Lung (tissue), 11 donors: ENCODE measurements at regions not wholly inside any gene's neighbourhood (a gene's known extent, or its start where the extent isn't known, plus 50 kb on each side); places are given as distances from the start of the nearest gene placed in this dataset.

Source experiments
- ATAC-seq: fragments of 200-7000 bp; cut with Tn5 transposase; one replicate; pipeline ENCODE4 v1.9.1; 2020; ENCODE audit warnings: moderate number of reproducible peaks; ENCODE audit not compliant: insufficient read depth, low FRiP score
- DNase-seq, 3 donors: peaks; one replicate each; pipeline ENCODE4 v3.0.0-alpha.2; 2013 to 2017
- H3K27ac ChIP-seq, 2 donors: one replicate each; pipeline ENCODE4 v1.5.1; 2013; ENCODE audit warnings: mild to moderate bottlenecking in 2 of 2, moderate library complexity in 2 of 2, control low read depth in 1 of 2, inconsistent platforms in 1 of 2, low read depth in 1 of 2, low read length in 1 of 2
- H3K27me3 ChIP-seq, 3 donors: one replicate each; pipeline ENCODE4 v1.5.1; 2013; ENCODE audit warnings: low read length in 2 of 3; ENCODE audit not compliant: control insufficient read depth in 3 of 3, insufficient read depth in 3 of 3
- H3K36me3 ChIP-seq, 4 donors: one replicate each; pipeline ENCODE4 v1.5.1; 2013; ENCODE audit warnings: low read length in 4 of 4, mild to moderate bottlenecking in 1 of 4, moderate library complexity in 1 of 4; ENCODE audit not compliant: control insufficient read depth in 4 of 4, insufficient read depth in 4 of 4
- H3K4me1 ChIP-seq, 5 donors: one replicate each; pipeline ENCODE4 v1.5.1; 2013; ENCODE audit warnings: low read length in 5 of 5, mild to moderate bottlenecking in 2 of 5, moderate library complexity in 1 of 5; ENCODE audit not compliant: control insufficient read depth in 5 of 5, insufficient read depth in 5 of 5
- H3K4me3 ChIP-seq: one replicate; pipeline ENCODE4 v1.5.1; 2013; ENCODE audit warnings: mild to moderate bottlenecking, control low read depth, moderate library complexity
- H3K9ac ChIP-seq, 2 donors: one replicate each; pipeline ENCODE4 v1.5.1; 2013; ENCODE audit warnings: low read length in 2 of 2, control low read depth in 1 of 2; ENCODE audit not compliant: insufficient read depth in 1 of 2
- H3K9me3 ChIP-seq, 4 donors: one replicate each; pipeline ENCODE4 v1.5.1; 2013; ENCODE audit warnings: low read length in 3 of 4, mild to moderate bottlenecking in 1 of 4, moderate library complexity in 1 of 4; ENCODE audit not compliant: control insufficient read depth in 4 of 4, insufficient read depth in 3 of 4
- CTCF ChIP-seq: IDR thresholded peaks from 2 replicates; pipeline ENCODE4 v1.5.1; 2012; ENCODE audit warnings: mild to moderate bottlenecking; ENCODE audit errors: control extremely low read depth, extremely low read depth
- WGBS, 2 donors: extraction: QIAGEN DNeasy Blood & Tissue Kit; methylation state at CpG; one replicate each; pipeline ENCODE4 v1.1.7; 2013; 5-methylcytosine and 5-hydroxymethylcytosine counted together
- donor health status: control.
- donor health status: control.
- donor health status: Bipolar disorder and iron deficiency.
- donor health status: healthy.
- donor health status: DM: yes; HTN: yes; CAD: no.

DNA sequence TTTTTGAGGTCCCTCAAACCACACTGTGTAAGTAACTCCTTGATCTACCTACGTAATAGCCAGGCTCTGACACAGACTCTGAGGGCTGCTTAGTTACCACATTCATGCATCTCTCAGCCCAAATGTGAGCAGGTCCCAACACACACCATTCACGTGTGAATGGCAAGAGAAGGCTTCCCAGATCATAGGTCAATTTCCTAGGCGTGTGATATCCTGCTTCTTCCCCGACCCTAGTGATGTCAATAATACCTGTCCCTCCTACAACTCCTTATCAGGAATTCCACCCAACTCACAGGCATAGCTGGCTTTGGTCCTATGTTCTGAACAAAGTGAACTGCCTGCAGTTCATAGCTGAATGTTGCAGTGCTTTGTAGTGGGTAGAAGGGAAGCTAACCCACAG, 334.5 kb downstream of the RFC3 start:
- Histone ChIP-seq H3K27ac (no peak overlapping the region), H3K9ac (no peak overlapping the region), H3K36me3 (no peaks in the 10 kb centered on the region), H3K27me3 (no peaks in the 10 kb centered on the region), H3K9me3 (no peaks in the 10 kb centered on the region), H3K4me3 (no peak overlapping the region), H3K4me1 (peaks cover 0 to 7% (median 0%) of the 10 kb centered on the region in 5 donors)
- 82 to 88% methylated on average over 4 of the region's 4 CpGs for WGBS, 2 donors
- no peak for ATAC-seq
- DNase-seq, result no peak
- no peak for TF ChIP-seq CTCF

DNA sequence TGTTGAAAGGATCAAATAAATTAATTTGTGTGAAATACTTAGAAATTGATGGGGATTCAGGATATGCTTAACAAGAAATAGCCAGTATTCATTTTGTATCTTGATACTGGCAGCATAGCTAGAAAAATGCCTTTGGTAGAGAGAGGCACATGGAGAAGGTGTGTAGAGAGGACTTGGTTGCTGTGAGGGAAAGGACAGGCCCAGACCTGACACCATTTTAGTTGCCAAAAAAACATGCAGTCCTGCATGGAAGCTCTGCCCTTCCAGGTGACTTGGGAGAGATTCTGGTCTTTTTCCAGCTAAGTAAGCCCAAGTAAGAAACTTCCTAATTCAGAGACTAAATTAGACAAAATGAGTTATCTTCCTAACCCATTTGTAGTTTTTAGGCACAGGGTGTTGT, 335.0 kb downstream of the RFC3 start:
- Histone ChIP-seq H3K27ac (peak overlapping the region in 1 of 2 donors; percentile 62), H3K9ac (no peak overlapping the region)

DNA sequence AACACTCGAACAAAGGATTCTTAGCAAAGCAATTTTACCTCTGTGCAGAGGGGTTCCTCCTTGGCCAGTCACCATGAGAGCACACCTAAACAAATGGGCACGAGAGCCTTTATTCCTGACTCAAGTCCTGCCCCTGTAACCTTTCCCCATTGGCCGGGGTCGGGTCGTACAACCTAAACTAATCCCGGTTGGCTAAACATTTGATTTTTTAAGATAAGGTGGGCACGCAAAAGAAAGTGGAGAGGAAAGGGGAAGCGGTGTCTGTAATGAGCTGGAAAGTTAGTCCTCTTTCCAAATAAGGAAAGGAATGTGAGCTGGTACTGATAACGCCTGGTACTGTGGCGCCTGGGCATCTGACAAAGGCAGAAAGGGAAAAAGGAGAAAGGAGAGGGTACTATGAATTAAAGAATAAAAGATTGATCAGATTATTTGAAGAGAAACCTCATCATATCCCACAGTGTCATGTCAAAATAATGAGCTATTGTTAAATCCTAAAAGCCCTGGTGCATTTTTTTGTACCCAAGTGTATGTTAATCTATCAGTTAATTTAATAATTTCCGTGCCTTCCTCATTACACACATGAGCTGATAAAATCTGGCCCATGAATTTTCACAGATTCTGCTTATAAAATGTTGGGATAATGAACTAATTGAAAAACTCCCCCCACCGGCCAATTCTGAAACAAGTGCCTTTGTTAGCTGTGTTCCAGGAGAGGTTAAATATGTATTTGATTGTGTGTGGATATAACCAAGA, 335.7 kb downstream of the RFC3 start:
- Histone ChIP-seq H3K27ac (peak overlapping the region in 1 of 2 donors; percentile 62), H3K4me1 (peaks cover 0 to 7% (median 0%) of the 10 kb centered on the region in 5 donors), H3K36me3 (no peaks in the 10 kb centered on the region), H3K9ac (no peak overlapping the region), H3K27me3 (no peaks in the 10 kb centered on the region), H3K4me3 (no peak overlapping the region), H3K9me3 (no peaks in the 10 kb centered on the region)
- peak in 1 of 3 donors; percentile 9 for DNase-seq
- 50 to 71% methylated on average over 12 of the region's 12 CpGs for WGBS, 2 donors
- no peak for TF ChIP-seq CTCF
- no peak for ATAC-seq

More for the DNA sequence above, 335.0 kb downstream of the RFC3 start:
- DNase-seq (no peak), ATAC-seq (no peak)
- Histone ChIP-seq H3K4me3 (no peak overlapping the region), H3K9me3 (no peaks in the 10 kb centered on the region), H3K4me1 (peaks cover 0 to 7% (median 0%) of the 10 kb centered on the region in 5 donors), H3K27me3 (no peaks in the 10 kb centered on the region), H3K36me3 (no peaks in the 10 kb centered on the region)
- no peak for TF ChIP-seq CTCF
